ENCODE measurements at regions not wholly inside any gene's neighbourhood (a gene's known extent, or its start where the extent isn't known, plus 50 kb on each side); places are given as distances from the start of the nearest gene placed in this dataset.

DNA sequence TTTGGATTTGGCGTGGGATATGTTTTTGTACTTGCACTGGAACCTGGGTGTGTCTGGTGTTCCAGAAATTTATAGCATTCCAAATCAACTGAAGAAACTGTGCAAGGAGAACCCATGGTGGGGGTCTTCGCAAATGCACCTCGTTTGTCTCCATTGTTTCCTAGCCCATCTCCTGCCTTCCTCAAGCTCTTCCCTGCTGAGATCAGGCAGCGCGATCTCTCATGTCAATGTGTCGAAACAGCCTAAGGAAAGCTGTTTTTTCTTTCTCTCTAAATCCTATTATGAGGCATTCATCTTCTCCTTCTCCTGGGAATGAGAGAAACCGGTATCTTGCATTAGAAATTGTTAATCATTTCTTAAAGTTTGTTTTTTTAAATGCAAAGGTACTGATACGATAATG, 131.0 kb downstream of the KLF5 start:
- Mint-ChIP-seq H3K4me3 (ENCODE audit: unreplicated experiment) (peak overlapping the region; percentile 35), H3K27me3 (ENCODE audit: insufficient read depth, unreplicated experiment) (no peaks in the 10 kb centered on the region), H3K36me3 (ENCODE audit: insufficient read depth, unreplicated experiment) (no peaks in the 10 kb centered on the region), H3K9me3 (ENCODE audit: unreplicated experiment) (peaks cover 11% of the 10 kb centered on the region), H3K4me1 (ENCODE audit: insufficient read depth, unreplicated experiment) (peaks cover 29% of the 10 kb centered on the region), H3K27ac (ENCODE audit: low read depth, unreplicated experiment) (peak overlapping the region; percentile 55)
- no TSS peak for BruUV-seq (replicated peaks)
- ChIA-PET POLR2A (interaction anchor here (0.7 to 4.7 kb wide), 18 partner anchors 9 to 514 kb away, joined by 3 to 32 read pairs (median 4); partner anchors contain the start of gene KLF5), CTCF (interaction anchor here (0.6 kb wide), 1 partner anchor 128 kb away, joined by 3 read pairs; no protein-coding TSS in a partner anchor)
- DNase-seq (ENCODE audit: unreplicated experiment), result no peak
- TF ChIP-seq CTCF (IDR thresholded peaks at IDR 0.05; ENCODE audit: unreplicated experiment), result no peak
- intact Hi-C loops (cut with micrococcal nuclease), result no loop called here

DNA sequence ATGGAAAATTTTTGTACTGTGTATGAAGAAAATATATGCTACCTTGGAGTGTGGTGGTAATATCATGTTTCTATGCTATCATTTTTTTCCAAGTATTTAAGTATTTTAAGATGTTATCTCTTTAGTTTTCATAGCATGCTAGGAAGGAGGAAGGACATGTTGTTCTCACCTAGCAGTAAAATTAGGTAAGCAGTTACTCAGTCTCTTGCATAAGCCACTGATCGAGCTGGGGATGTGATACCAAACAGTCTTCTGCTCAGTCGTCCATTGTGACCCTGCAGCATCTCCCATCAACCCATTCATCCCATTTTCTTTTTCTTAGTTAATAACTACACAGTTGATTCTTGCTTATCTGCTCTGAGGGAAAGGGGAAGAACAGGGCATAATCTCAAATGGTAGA, 130.6 kb downstream of the KLF5 start:
- no peaks in the 10 kb centered on the region for H3K27me3 Mint-ChIP-seq (ENCODE audit: insufficient read depth, unreplicated experiment)
- TF ChIP-seq CTCF (IDR thresholded peaks at IDR 0.05; ENCODE audit: unreplicated experiment), result no peak
- H3K36me3 Mint-ChIP-seq (ENCODE audit: insufficient read depth, unreplicated experiment), result no peaks in the 10 kb centered on the region
- H3K27ac Mint-ChIP-seq (ENCODE audit: low read depth, unreplicated experiment), result peak overlapping the region; percentile 55
- DNase-seq (ENCODE audit: unreplicated experiment), result peak; percentile 69
- peaks cover 11% of the 10 kb centered on the region for H3K9me3 Mint-ChIP-seq (ENCODE audit: unreplicated experiment)
- ChIA-PET POLR2A (interaction anchor here (0.6 to 4.7 kb wide), 20 partner anchors 9 to 514 kb away, joined by 3 to 32 read pairs (median 4); partner anchors contain the start of gene KLF5), CTCF (interaction anchor here (0.6 kb wide), 2 partner anchors 127 to 525 kb away, joined by 3 read pairs; no protein-coding TSS in a partner anchor)
- intact Hi-C loops (cut with micrococcal nuclease), result no loop called here
- H3K4me3 Mint-ChIP-seq (ENCODE audit: unreplicated experiment), result peak overlapping the region; percentile 35
- H3K4me1 Mint-ChIP-seq (ENCODE audit: insufficient read depth, unreplicated experiment), result peaks cover 27% of the 10 kb centered on the region
- no TSS peak for BruUV-seq (replicated peaks)

DNA sequence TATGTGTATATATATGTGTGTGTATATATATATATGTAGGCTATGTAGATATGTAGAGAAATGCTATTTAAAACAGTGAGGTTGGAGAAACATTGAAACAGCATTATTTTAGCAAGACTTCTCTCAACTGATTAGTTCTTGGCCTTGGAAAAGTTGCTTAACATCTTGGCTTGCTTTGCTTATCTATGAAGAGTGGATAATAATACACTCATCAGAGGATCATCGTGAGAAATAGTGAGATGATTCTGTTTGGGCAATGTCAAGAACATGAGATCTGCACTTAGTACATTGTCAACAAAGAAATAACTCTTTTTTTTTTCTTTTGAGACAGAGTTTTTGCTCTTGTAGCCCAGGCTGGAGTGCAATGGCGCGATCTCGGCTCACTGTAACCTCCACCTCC, 128.3 kb downstream of the KLF5 start:
- DNase-seq (ENCODE audit: unreplicated experiment), result no peak
- H3K36me3 Mint-ChIP-seq (ENCODE audit: insufficient read depth, unreplicated experiment), result no peaks in the 10 kb centered on the region
- H3K27me3 Mint-ChIP-seq (ENCODE audit: insufficient read depth, unreplicated experiment), result no peaks in the 10 kb centered on the region
- CTCF ChIA-PET, result no interaction called here
- POLR2A ChIA-PET, result interaction anchor here (0.5 to 0.6 kb wide), 2 partner anchors 13 to 19 kb away, joined by 3 to 4 read pairs; no protein-coding TSS in a partner anchor
- no peak overlapping the region for H3K4me3 Mint-ChIP-seq (ENCODE audit: unreplicated experiment)
- TF ChIP-seq CTCF (IDR thresholded peaks at IDR 0.05; ENCODE audit: unreplicated experiment), result no peak
- H3K9me3 Mint-ChIP-seq (ENCODE audit: unreplicated experiment), result peaks cover 1% of the 10 kb centered on the region
- BruUV-seq (replicated peaks), result no TSS peak
- peak overlapping the region; percentile 49 for H3K27ac Mint-ChIP-seq (ENCODE audit: low read depth, unreplicated experiment)
- peaks cover 22% of the 10 kb centered on the region for H3K4me1 Mint-ChIP-seq (ENCODE audit: insufficient read depth, unreplicated experiment)
- intact Hi-C loops (cut with micrococcal nuclease), result no loop called here

DNA sequence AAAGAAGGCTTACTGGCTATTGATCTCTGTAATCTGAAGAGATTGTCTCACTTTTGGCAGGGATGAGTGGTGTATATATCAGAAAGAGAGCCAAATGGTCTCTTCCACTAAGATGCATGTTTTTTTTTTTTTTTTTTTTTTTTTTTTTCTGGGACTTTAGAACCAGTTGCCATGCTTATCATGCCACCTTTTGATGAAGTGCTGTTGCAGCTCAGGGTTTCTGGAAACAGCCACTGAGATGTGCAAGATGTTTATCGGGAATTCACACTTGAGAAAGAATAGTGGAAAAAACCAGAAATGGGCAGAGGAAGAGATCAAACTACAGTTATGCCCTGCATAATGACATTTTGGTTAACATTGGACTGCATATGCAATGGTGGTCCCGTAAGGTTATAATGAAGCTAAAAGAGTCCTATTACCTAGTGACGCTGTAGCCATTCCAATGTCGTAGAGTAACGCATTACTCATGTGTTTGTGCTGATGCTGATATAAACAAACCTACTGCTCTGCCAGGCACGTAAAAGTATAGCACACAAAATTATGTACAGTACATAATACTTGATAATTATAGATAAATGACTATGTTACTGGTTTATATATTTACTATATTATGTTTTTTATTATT, 121.0 kb downstream of the KLF5 start:
- H3K4me1 Mint-ChIP-seq (ENCODE audit: insufficient read depth, unreplicated experiment), result peaks cover 5% of the 10 kb centered on the region
- ChIA-PET CTCF (no interaction called here), POLR2A (interaction anchor here (1.5 kb wide), 1 partner anchor 11 kb away, joined by 3 read pairs; no protein-coding TSS in a partner anchor)
- peak; percentile 20 for DNase-seq (ENCODE audit: unreplicated experiment)
- no TSS peak for BruUV-seq (replicated peaks)
- H3K27ac Mint-ChIP-seq (ENCODE audit: low read depth, unreplicated experiment), result no peak overlapping the region
- H3K36me3 Mint-ChIP-seq (ENCODE audit: insufficient read depth, unreplicated experiment), result no peaks in the 10 kb centered on the region
- intact Hi-C loops (cut with micrococcal nuclease), result no loop called here
- H3K4me3 Mint-ChIP-seq (ENCODE audit: unreplicated experiment), result no peak overlapping the region
- no peaks in the 10 kb centered on the region for H3K9me3 Mint-ChIP-seq (ENCODE audit: unreplicated experiment)
- no peak for TF ChIP-seq CTCF (IDR thresholded peaks at IDR 0.05; ENCODE audit: unreplicated experiment)
- H3K27me3 Mint-ChIP-seq (ENCODE audit: insufficient read depth, unreplicated experiment), result no peaks in the 10 kb centered on the region
